ENCODE measurements at regions not wholly inside any gene's neighbourhood (a gene's known extent, or its start where the extent isn't known, plus 50 kb on each side); places are given as distances from the start of the nearest gene placed in this dataset.

GRCh38 chr3:59606638-59607266 lies 556.9 kb upstream of the CFAP20DC start (continued):
- TF ChIP-seq HNF4G (IDR thresholded peaks at IDR 0.05) (no peak), NR2F2 (IDR thresholded peaks at IDR 0.05) (no peak), RAD21 (IDR thresholded peaks at IDR 0.05) (no peak), ZBTB33 (IDR thresholded peaks at IDR 0.05) (no peak), RXRA (IDR thresholded peaks at IDR 0.05) (no peak)

GRCh38 chr3:59605944-59606534 lies 556.2 kb upstream of the CFAP20DC start:
- Histone ChIP-seq H3K4me3 (ENCODE audit: low read depth in 1 of 3, low read length in 3 of 3) (no peak overlapping the region), H3K27ac (ENCODE audit: low read depth in 1 of 2, low read length in 2 of 2) (no peak overlapping the region), H3K9ac (ENCODE audit: low read depth in 1 of 2, low read length in 2 of 2) (no peak overlapping the region), H3K27me3 (ENCODE audit: control insufficient read depth in 4 of 4, insufficient read depth in 4 of 4, low read length in 3 of 4) (no peaks in the 10 kb centered on the region), H3K36me3 (ENCODE audit: control insufficient read depth in 4 of 4, insufficient read depth in 3 of 4, low read depth in 1 of 4, low read length in 3 of 4) (no peaks in the 10 kb centered on the region), H3K4me1 (ENCODE audit: control insufficient read depth in 4 of 4, insufficient read depth in 4 of 4, low read length in 3 of 4) (no peaks in the 10 kb centered on the region), H3K9me3 (ENCODE audit: control insufficient read depth in 4 of 4, low read length in 3 of 4) (no peaks in the 10 kb centered on the region)
- no peak for DNase-seq (ENCODE audit: low spot score)
- TF ChIP-seq EGR1 (IDR thresholded peaks at IDR 0.05; ENCODE audit: low read depth in 2 of 2) (no peak), FOXA1 (IDR thresholded peaks at IDR 0.05) (no peak), CTCF (IDR thresholded peaks at IDR 0.05; ENCODE audit: low read depth, low read length, missing input control) (no peak), MAX (IDR thresholded peaks at IDR 0.05) (no peak), SP1 (IDR thresholded peaks at IDR 0.05) (no peak), RAD21 (IDR thresholded peaks at IDR 0.05) (no peak), JUND (IDR thresholded peaks at IDR 0.05) (no peak), YY1 (IDR thresholded peaks at IDR 0.05) (no peak), HNF4A (conservative IDR thresholded peaks at IDR 0.05) (no peak), GABPA (IDR thresholded peaks at IDR 0.05 in 1 of 2, conservative IDR thresholded peaks at IDR 0.05 in 1 of 2) (no peak), REST (IDR thresholded peaks at IDR 0.05) (no peak), HNF4G (IDR thresholded peaks at IDR 0.05) (no peak), ZBTB33 (IDR thresholded peaks at IDR 0.05) (no peak), TAF1 (conservative IDR thresholded peaks at IDR 0.05) (no peak), ATF3 (IDR thresholded peaks at IDR 0.05) (no peak), RXRA (IDR thresholded peaks at IDR 0.05) (no peak), NR2F2 (IDR thresholded peaks at IDR 0.05) (no peak), FOXA2 (IDR thresholded peaks at IDR 0.05) (no peak)
- WGBS: 92% methylated on average over 5 of the region's 5 CpGs
